CD4-positive, alpha-beta T cell (primary cell): ENCODE measurements at regions not wholly inside any gene's neighbourhood (a gene's known extent, or its start where the extent isn't known, plus 50 kb on each side); places are given as distances from the start of the nearest gene placed in this dataset.

Source experiments
- ATAC-seq: fragments of 200-7000 bp; cut with Tn5 transposase; one replicate; pipeline ENCODE4 v1.10.0; 2022; ENCODE audit warnings: mild to moderate bottlenecking; ENCODE audit not compliant: poor library complexity
- CTCF ChIA-PET: fragments of 350-600 bp; sonication (Branson Sonifier 250); formaldehyde crosslinking; loops from one replicate; lab custom pipeline; 2021; ENCODE audit warnings: antibody characterized with exemption, inconsistent platforms; lab: Charles Lee
- POLR2A ChIA-PET: fragments of 350-600 bp; sonication (Branson Sonifier 250); formaldehyde crosslinking; loops from one replicate; lab custom pipeline; 2021; ENCODE audit warnings: antibody characterized with exemption, inconsistent platforms; lab: Charles Lee
- DNase-seq, 14 experiments: peaks; one replicate each; pipeline ENCODE4 v3.0.0-alpha.2; 2013 to 2020; ENCODE audit warnings: mixed read lengths in 2 of 14
- H3K27ac ChIP-seq, 2 donors: one replicate each; pipeline versions ENCODE4 v1.5.1 to v1.7.0; 2013; ENCODE audit warnings: low read length in 2 of 2, low read depth in 1 of 2, mild to moderate bottlenecking in 1 of 2
- H3K27me3 ChIP-seq, 2 experiments: 1 replicate in 1 of 2; 2 replicates in 1 of 2; pipeline versions ENCODE4 v1.6.1 to v1.7.0; 2013; ENCODE audit warnings: low read length in 2 of 2, control low read depth in 1 of 2, mild to moderate bottlenecking in 1 of 2, moderate library complexity in 1 of 2; ENCODE audit not compliant: insufficient read depth in 2 of 2, control insufficient read depth in 1 of 2
- H3K36me3 ChIP-seq: one replicate; pipeline ENCODE4 v1.6.1; 2013; ENCODE audit warnings: low read length, control low read depth; ENCODE audit not compliant: insufficient read depth
- H3K4me1 ChIP-seq: one replicate; pipeline ENCODE4 v1.6.1; 2013; ENCODE audit warnings: low read length, control low read depth; ENCODE audit not compliant: insufficient read depth
- H3K4me3 ChIP-seq: one replicate; pipeline ENCODE4 v1.5.1; 2013; ENCODE audit warnings: mild to moderate bottlenecking, low read length, moderate library complexity
- H3K9me3 ChIP-seq, 2 experiments: 1 replicate in 1 of 2; 2 replicates in 1 of 2; pipeline versions ENCODE4 v1.6.1 to v1.7.0; 2013; ENCODE audit warnings: low read length in 2 of 2, mild to moderate bottlenecking in 2 of 2, control low read depth in 1 of 2, moderate library complexity in 1 of 2; ENCODE audit not compliant: control insufficient read depth in 1 of 2, insufficient read depth in 1 of 2
- H3K27ac Mint-ChIP-seq: one replicate; pipeline ENCODE4 v1.8.0; 2020; ENCODE audit warnings: mixed read lengths
- H3K27me3 Mint-ChIP-seq: one replicate; pipeline ENCODE4 v1.8.0; 2021; ENCODE audit warnings: mixed read lengths
- H3K36me3 Mint-ChIP-seq: one replicate; pipeline ENCODE4 v1.8.0; 2021; ENCODE audit warnings: low read depth, mixed read lengths
- H3K4me1 Mint-ChIP-seq: one replicate; pipeline ENCODE4 v1.8.0; 2021; ENCODE audit warnings: low read depth, mixed read lengths
- H3K4me3 Mint-ChIP-seq: one replicate; pipeline ENCODE4 v1.8.0; 2020; ENCODE audit warnings: mild to moderate bottlenecking, mixed read lengths
- H3K9me3 Mint-ChIP-seq: one replicate; pipeline ENCODE4 v1.8.0; 2020; ENCODE audit warnings: mixed read lengths
- CTCF ChIP-seq: fragments of 200-600 bp; IDR thresholded peaks from one replicate; pipeline ENCODE4 v1.8.0; 2022; ENCODE audit warnings: antibody characterized with exemption, mild to moderate bottlenecking
- intact Hi-C, 2 experiments: fragments of 100-400 bp; cut with DNase I in 1 of 2; cut with micrococcal nuclease in 1 of 2; formaldehyde crosslinking; loops; one replicate each; pipeline versions ENCODE4 v1.15.1 to v1.9.0; 2023 to 2025; cut with DNase I, micrococcal nuclease

- no peak for ATAC-seq
- no peak for DNase-seq
- no peaks in the 10 kb centered on the region for H3K4me1 Mint-ChIP-seq
- no peaks in the 10 kb centered on the region for H3K4me1 ChIP-seq
- no peaks in the 10 kb centered on the region for H3K36me3 Mint-ChIP-seq
- H3K4me3 Mint-ChIP-seq = no peak overlapping the region
- CTCF ChIA-PET = no interaction called here
- H3K9me3 Mint-ChIP-seq = no peaks in the 10 kb centered on the region
- H3K4me3 ChIP-seq = no peak overlapping the region
- H3K9me3 ChIP-seq = peaks cover 0 to 3% of the 10 kb centered on the region in 2 experiments
- no peak overlapping the region for H3K27ac ChIP-seq
- no peaks in the 10 kb centered on the region for H3K36me3 ChIP-seq
- POLR2A ChIA-PET = no interaction called here
- intact Hi-C loops = no loop called here
- no peak for TF ChIP-seq CTCF
- H3K27ac Mint-ChIP-seq = no peak overlapping the region
- H3K27me3 ChIP-seq = peaks cover 5 to 7% of the 10 kb centered on the region in 2 experiments
- H3K27me3 Mint-ChIP-seq = peaks cover 21% of the 10 kb centered on the region
Observed at GRCh38 chr15:88748081-88748480, 55.2 kb upstream of the ACAN start.

GRCh38 chr15:88748651-88749050 is 54.6 kb upstream of the ACAN start:
- no peaks in the 10 kb centered on the region for H3K9me3 Mint-ChIP-seq
- no peak overlapping the region for H3K4me3 ChIP-seq
- intact Hi-C loops = no loop called here
- peaks cover 0 to 3% of the 10 kb centered on the region in 2 experiments for H3K9me3 ChIP-seq
- CTCF ChIA-PET = no interaction called here
- no peaks in the 10 kb centered on the region for H3K36me3 Mint-ChIP-seq
- H3K27me3 Mint-ChIP-seq = peaks cover 21% of the 10 kb centered on the region
- no peak overlapping the region for H3K4me3 Mint-ChIP-seq
- POLR2A ChIA-PET = no interaction called here
- no peaks in the 10 kb centered on the region for H3K4me1 Mint-ChIP-seq
- no peaks in the 10 kb centered on the region for H3K4me1 ChIP-seq
- TF ChIP-seq CTCF = no peak
- no peak overlapping the region for H3K27ac ChIP-seq
- H3K36me3 ChIP-seq = no peaks in the 10 kb centered on the region
- DNase-seq (no peak), ATAC-seq (no peak)
- H3K27ac Mint-ChIP-seq = no peak overlapping the region
- peaks cover 5 to 7% of the 10 kb centered on the region in 2 experiments for H3K27me3 ChIP-seq

- Mint-ChIP-seq H3K27me3 (peaks cover 13% of the 10 kb centered on the region), H3K4me1 (no peaks in the 10 kb centered on the region), H3K9me3 (no peaks in the 10 kb centered on the region), H3K36me3 (no peaks in the 10 kb centered on the region), H3K4me3 (no peak overlapping the region), H3K27ac (no peak overlapping the region)
- Histone ChIP-seq H3K27ac (no peak overlapping the region), H3K4me3 (no peak overlapping the region), H3K36me3 (no peaks in the 10 kb centered on the region), H3K4me1 (no peaks in the 10 kb centered on the region), H3K9me3 (no peaks in the 10 kb centered on the region), H3K27me3 (peaks cover 5 to 7% of the 10 kb centered on the region in 2 experiments)
- ATAC-seq = no peak
- TF ChIP-seq CTCF = no peak
- CTCF ChIA-PET = no interaction called here
- intact Hi-C loops = no loop called here
- POLR2A ChIA-PET = no interaction called here
- DNase-seq = no peak
Observed at GRCh38 chr15:88749699-88750098, 53.5 kb upstream of the ACAN start.
